HG03066 (cell line): ENCODE measurements at regions not wholly inside any gene's neighbourhood (a gene's known extent, or its start where the extent isn't known, plus 50 kb on each side); places are given as distances from the start of the nearest gene placed in this dataset.

ENCODE experiments used
- ATAC-seq: cut with Tn5 transposase; IDR thresholded peaks from one replicate; pipeline ENCODE4 v1.9.1; 2021; ENCODE audit warnings: low read depth; ENCODE audit not compliant: unreplicated experiment

DNA sequence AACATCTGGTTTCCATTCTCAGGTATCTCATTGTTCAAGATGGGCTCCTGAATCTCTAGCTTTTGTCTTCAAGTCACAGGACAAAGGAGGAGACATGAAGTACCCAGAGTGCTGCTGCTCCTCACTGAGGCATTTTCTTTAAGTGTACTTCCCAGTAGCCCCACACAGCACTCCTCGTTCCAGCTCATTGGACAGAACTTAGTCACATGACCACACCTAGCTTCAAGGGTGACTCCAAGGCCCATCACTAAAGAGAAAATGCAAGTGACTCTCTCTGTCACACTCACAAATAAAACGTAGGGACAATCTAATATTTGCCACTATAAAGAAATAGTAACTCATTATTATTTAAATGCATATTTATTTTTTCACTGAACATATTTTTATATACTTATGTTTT, 58.3 kb upstream of the NEUROD6 start:
- ATAC-seq: no peak

DNA sequence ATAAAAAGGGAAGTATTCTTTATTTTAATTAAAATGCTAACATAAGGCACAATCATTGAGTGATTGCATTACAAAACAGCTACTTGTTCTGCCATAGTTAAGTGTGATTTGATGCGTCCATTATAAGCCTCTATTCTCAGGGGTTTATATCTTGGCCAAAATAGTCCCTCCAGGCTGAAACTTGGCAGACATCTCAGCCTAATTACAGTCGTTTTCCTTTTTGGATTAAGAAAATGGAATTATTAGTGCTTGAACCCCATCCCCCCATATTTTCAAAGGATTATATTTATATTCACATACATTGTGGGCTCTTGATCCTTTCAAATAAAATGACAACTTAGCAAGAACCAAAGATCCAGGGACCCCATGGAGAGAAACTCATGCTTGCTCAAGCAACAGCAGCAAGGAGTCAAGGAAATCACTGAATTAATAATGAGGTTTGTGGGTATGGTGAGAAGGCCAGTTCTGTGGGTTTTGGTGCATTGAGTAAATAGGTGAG, 66.7 kb upstream of the NEUROD6 start:
- ATAC-seq: no peak

DNA sequence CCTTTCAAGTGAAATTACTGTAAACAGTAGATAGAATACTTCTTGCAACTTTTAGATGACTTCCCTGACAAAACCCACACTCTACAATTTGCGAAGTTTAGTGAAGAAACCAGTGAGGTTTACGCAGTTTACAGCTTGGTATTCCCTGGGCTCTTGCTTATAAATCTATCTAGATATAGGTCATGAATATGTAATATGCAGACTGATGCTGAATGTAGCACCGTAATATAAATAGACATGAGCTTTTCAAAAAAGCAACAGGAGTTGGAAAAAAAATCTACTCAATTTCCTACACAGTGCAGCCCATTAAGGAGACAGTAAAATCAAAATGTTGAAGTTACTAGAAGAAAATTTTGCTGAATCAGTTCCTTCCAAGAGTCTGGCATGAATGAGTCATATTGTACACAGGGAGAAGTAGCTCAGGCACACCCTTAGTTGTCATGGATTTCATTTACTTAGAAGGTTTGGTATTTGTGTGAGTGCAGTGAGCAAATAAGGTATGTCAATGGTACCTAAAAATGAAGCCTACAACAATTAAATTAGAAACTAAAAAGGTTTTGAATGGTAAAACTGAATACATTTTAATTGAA, 67.7 kb upstream of the NEUROD6 start:
- no peak for ATAC-seq

DNA sequence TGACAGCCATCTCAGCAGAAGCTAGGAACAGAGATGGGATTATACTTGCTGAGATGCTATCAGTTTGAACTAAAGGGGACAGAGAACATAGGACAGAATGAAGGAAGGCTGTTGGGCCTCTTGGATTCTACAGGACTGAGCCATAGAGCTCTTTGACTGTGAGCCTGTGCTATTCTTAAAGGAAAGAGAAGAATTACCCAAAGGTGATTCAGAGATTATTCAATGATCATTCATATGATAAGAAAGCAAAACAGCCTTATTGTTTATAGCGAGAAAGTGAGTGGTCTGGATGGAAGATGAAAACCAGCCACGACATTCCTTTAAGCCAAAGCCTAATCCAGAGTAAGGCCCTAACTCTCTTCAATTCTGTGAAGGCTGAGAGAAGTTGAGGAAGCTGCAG, 69.7 kb upstream of the NEUROD6 start:
- no peak for ATAC-seq

DNA sequence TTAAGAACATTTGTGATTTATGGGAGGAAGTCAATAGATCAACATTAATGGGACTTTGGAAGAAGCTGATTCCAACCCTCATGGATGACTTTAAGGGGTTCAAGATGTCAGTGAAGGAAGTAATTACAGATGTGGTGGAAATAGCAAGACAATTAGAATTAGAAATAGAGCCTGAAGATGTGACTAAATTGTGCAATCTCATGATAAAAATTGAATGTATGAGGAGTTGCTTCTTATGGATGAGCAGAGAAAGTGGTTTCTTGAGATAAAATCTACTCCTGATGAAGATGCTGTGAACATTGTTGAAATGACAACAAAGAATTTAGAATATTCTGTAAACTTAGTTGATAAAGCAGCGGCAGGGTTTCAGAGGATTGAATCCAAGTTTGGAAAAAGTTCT, 70.9 kb upstream of the NEUROD6 start:
- ATAC-seq: no peak

DNA sequence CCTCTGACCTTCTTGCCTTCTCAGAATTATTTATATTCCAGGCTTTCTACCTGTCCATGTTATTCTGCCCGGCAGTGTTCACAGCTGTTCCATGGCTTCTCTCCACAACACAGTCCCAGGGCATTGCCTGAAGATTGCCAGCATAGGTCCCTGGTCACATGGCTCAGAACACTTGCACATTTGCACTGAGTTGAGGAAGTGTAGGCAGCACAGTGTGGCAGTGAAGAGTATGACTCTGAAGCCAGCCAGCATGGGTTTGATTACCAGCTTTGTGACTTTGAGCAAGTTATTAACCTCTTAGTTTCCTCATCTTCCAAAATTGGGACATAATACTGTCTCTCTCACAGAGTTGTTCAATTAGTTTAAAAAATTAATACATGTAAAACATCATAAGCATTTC, 73.2 kb upstream of the NEUROD6 start:
- no peak for ATAC-seq

DNA sequence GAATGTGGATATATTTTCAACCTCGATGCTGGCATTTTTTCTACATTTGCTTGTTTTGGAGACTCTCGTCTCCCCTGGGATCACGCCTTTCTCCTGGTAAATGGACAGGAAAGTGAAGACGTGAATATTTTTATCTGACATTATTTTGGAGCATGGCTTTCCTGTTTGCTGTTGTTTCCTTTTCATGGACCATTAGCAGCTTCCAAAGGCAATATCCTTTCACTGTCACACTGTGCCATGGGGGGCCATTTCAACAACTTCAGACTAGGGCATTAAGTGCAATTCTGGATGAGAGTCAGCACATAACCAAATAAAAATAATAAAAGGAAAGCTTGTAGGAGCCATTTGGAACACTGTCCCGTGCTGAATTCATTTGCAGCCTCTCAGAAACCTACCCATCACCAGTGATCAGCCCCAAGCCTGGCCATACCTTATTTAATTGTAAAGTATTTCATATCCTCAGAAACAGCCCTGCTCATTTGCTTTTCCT, 75.9 kb upstream of the NEUROD6 start:
- no peak for ATAC-seq

DNA sequence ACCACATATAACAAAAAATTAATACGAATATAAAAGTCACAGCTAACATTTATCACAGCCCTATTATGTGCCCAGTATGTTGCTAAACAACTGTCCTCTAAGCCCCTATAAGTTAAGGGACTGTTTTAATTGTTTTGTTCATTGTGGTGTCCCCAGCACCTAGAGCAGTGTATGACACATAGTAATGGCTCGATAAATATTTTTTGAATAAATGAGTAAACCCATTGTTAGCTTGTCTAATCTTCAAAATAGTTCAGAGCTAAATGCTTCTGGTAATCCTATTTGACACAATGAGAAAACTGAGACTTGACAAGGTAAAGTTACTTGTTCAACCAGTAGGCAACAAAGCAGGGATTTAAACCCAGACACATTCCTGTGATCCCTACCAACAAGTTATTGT, 78.4 kb upstream of the NEUROD6 start:
- no peak for ATAC-seq

DNA sequence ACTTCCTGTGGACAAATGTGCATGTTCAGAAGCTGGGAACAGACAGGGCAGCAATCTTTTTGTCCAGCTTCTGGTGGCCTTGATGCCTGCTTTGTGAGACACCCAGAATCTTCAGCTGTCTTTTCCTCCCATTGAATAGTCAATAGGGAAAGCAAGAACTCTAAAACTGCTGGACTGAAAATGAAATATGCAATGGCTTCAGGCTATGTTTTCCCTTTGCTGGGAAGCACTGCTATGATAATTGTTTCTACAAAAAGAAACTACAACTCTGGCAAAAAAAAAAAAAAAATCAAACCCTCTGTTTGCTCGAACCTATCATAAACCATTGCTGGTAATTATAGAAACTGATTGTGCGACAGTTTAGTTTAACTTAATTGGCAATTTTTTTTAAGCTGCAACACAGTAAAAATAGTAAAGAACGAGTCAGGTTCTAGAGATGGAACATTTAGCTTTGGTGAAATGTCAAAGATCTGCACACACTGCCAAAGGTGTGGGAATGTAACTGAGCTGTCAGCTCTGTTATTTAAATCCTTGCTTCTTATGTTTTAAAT, 79.1 kb upstream of the NEUROD6 start:
- ATAC-seq: no peak

DNA sequence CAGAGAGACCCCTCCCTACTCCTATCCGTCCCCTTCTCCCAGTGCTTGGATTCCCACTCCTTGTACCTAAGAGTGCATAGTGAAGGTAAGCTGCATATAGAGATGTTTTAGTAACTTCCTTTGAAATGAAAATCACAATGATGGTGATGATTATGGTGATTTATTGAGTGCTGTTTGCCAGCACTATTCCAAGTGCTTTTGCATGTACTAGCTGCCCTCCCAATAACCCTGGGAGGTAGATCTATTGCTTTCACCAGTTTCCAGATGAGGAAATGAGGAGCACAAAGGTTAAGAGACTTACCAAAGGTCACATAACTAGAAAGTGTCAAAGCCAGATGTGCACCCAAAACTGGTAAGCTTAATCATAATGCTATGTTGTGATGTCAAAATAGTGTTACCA, 80.4 kb upstream of the NEUROD6 start:
- ATAC-seq: no peak

DNA sequence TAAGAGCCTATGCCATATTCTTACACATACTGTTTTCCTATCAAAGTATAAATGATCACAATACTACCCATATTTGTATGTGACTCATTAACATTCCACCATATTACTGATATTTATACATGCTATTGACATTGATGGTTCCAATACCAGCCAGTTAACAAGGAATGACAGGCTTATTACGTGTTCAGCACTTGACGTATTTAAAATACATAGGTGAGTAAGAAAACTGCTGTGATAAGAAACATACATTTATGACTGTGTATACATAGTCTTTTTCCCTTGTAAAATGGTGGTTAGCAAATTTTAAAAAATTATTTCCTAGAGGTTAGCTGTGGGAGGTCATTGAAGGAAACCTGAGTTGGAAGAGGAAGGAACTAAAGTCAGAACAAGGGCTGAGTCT, 81.1 kb upstream of the NEUROD6 start:
- ATAC-seq: no peak

DNA sequence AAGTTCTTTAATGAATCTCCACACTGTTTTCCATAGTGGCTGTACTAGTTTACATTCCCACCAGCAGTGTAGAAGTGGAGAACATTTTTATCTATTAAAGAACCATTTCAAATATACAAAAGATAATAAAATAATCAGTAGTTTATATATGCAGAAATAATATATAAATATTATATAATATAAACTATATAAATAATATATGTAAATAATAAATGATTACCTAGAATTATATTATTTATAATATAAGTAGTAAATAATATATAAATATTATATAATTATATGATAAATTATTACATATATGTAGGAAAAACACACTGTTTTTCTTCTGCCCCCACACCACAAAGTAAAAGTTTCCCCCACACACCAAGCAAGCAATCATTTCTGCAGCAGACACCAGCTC, 83.5 kb upstream of the NEUROD6 start:
- ATAC-seq: no peak

DNA sequence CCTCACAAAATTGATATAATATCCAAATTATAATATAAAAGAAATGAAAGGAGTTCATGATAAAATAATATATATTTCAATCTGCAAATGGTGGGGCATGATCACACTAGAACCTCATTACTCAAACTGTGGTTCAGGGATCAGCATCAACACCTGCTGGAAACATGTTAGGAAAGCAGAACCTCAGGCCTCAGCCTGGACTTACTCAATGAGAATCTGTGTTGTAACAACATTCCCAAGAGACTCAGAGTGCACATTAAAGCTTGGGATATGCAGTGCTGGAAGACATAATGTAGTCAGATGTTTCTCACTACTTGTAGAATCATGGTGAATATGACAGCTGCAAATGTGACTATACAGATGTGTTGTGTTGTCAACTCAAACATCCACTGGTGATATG, 81.7 kb upstream of the ITPRID1 start:
- no peak for ATAC-seq

DNA sequence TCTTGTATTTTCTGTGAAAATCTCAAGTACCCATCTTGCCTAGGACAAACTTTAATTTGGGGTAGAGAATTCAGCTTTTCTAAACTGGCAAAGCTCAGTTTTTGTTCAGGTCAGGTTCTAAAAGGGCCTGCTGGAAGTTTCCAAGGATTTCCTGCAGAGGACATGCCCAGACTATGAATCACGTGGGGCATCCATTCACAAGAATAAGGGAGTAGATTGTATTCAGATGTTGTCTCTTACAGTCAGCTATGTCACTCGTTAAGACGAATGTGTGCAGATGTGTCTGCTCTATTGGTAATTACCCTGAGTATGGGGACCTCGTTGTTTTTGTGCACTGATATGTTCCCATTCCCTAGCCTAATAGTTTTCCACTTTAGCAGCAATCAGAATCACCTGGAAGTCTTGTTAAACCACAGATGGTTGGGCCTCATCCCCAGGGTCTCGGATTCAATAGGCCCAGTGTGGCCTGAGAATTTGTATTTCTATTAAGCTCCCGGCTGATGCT, 81.0 kb upstream of the ITPRID1 start:
- ATAC-seq: no peak

DNA sequence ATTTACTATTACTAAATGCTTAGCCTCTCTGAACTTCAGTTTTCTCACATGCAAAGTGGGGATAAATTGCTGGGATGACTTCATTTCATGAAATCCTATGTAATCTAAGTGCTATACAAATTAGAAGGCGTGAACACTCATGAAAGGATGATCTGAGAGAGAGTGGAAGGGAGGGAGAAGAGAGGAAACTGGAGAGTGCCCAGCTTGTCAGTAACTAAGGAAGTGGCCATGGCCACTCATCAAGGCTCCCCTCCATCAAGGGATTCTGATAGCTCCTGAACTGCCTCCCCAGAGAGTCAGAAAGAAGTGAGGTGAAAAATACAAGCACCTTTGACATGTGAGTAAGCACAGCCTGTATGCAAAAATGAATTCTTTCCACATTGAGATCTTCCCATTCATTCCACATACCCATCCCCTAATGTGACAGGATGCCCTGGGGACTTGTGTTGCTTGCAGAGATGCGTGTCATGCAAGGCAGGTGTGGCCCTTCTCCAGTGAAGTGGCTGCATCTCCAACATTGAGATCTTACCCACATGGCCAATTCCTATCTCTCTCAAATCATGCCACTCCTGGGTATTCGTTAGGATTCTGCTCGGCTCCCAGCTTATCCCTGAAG, 76.5 kb upstream of the ITPRID1 start:
- no peak for ATAC-seq

DNA sequence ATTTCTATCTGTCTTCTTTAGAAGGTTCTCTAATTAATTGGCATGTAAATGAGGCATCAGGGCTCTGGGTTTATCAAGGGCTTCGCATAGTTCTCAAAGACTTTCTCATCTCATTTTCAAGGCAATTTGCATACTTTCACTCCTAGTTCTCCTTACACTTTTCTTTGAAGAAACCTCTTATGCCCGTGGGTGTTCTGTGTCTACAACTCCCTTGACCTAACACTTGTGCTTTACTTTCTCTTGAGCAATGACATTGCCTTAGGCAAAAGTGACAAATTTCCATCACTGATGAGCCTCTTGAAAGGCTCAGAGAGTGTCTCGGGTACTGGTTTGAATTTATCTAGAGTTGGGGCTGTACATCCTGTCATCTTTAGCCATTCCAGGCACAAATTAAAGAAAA, 74.7 kb upstream of the ITPRID1 start:
- ATAC-seq: no peak

DNA sequence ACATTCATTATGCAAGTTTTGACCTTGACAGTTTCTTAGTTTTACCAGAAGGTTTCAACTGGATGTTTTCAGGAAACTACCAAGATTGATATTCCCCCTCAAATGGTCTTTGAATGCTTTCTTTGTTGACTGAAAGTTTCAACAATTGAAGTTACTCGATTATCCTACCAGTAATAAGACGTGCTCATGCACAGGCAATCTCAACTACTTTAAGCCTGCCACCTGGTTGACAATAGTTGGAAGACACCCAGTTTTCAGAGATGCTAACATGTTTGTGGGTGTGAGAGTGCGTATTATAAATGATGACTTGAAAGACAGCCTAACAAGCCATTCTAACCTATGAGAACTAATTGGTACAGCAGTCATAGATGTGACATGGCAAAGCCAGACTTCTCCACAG, 73.4 kb upstream of the ITPRID1 start:
- no peak for ATAC-seq

DNA sequence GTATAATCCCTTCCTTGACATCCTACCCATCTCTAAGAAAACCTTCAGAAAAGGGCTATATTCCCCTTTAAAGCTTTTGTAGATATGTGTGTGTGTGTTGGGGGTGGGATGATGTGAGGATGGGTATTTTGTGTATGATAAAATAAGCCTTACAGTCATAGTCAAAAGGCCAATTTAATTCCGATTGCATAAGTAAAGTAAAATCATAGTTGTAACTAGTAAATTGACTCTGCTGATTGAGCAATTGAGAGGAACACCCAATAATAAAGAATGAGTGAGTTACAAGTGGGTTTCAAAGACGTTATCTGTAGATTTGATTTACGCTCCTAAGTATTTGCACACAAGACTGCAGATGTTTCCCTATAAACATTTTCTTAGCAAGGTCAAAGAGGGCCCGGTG, 71.3 kb upstream of the ITPRID1 start:
- ATAC-seq: no peak

DNA sequence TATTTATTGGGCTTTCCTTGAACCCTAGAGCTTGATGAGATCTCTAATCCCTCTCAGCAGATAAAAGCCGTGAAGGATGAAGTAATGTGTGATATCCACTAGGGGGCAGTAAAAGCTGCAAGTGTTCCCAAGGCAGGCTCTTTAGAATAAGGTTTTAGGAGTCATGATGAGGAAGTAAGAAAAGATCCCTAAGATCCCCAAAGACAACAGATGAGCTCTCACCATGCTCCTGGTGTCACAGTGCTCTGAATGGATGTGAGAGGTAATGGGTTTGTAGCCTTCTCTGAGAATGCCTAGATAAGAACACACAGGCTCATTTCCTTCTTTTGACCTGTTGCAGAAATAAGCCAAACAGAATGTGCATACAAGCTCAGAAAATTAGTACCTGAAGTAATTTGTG, 70.4 kb upstream of the ITPRID1 start:
- peak; percentile 94 for ATAC-seq

DNA sequence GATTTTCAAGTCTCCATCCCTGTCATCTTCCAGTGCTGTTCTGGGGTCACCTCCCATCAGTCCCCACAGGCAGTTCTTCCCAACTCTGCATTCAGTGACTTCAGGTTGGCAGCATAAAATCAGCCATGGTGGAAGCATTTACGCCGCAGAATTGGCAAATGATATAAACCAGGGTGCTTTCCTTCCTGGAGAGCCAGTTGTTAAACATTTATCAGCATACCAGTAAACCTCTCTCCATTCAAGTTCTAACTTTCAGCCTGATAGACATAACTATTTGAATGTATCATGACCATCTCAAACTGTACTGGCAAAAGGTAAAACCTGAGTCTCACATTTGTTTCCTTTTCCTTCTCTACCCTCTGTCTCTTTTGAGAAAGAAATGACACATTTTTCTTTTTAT, 69.7 kb upstream of the ITPRID1 start:
- no peak for ATAC-seq

DNA sequence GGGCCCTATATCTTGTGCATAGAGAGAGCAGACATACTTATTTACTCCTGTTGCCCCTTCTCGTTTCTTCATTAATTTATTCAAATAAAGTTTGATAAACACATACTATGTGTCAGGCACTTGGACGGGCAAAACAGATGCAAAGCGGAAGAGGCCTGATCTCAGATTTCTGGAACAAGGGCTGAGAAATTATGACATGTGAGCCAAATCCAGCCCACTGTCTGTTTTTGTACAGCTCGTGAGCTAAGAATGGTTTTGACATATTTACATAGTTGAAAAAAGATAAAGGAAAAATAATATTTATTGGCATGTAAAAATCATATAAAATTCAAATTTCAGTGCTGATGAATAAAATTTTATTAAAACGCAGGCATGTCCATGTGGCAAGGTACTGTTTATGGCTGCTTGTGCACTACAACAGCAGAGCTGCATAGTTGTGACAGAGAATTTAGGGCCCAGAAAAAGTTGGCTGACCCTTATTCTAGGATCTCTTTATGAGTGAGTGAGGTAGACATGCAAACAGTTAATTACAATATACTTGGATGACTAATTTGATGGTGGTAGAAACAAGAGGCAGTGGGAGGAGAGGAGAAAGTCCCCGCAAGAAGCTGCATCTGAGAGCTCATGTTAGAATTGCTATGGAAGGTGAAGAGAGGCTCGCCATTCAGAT, 68.1 kb upstream of the ITPRID1 start:
- ATAC-seq: no peak

DNA sequence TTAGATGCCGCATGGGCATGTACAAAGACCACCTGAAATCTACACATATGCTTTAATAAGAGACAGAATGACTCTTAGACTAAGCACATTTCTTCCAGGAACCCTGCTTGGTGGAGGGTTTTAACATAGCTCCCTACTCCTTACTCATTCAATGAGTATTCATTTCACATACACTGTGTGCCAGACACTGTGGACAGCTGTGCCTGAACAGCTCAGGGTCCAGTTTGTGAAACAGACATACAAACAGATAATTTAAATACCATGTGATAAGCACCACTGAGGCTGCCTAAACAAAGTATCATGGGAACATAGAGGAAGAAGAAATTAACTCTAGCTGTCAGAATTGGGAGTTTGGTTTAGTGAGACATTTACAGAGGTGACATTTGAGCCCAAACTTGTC, 65.2 kb upstream of the ITPRID1 start:
- ATAC-seq: no peak
